Right lobe of liver (tissue), 4 donors: ENCODE measurements at regions not wholly inside any gene's neighbourhood (a gene's known extent, or its start where the extent isn't known, plus 50 kb on each side); places are given as distances from the start of the nearest gene placed in this dataset.

Experiments
- CTCF ChIP-seq, 4 donors: fragments of 200-600 bp in 3 of 4; fragments of 450-650 bp in 1 of 4; IDR thresholded peaks; one replicate each; pipeline versions ENCODE4 v1.5.1 to v1.8.0; 2016 to 2022; ENCODE audit warnings: antibody characterized with exemption in 4 of 4, mild to moderate bottlenecking in 2 of 4
- POLR2A ChIP-seq: fragments of 450-650 bp; IDR thresholded peaks from one replicate; pipeline ENCODE4 v1.6.1; 2017; ENCODE audit warnings: antibody characterized with exemption, mild to moderate bottlenecking
- donor health status: DM: no; HTN: no; CAD: no.
- donor health status: DM: no; HTN: no; CAD: no.
- donor health status: DM: no; HTN: yes; CAD: no.

GRCh38 chr12:30047516-30048254 is 263.9 kb upstream of the TMTC1 start:
- TF ChIP-seq CTCF (IDR thresholded peaks at IDR 0.05) (no peak), POLR2A (no peak)
